GM18520 (cell line): ENCODE measurements at regions not wholly inside any gene's neighbourhood (a gene's known extent, or its start where the extent isn't known, plus 50 kb on each side); places are given as distances from the start of the nearest gene placed in this dataset.

Source experiments
- ATAC-seq: cut with Tn5 transposase; IDR thresholded peaks from one replicate; pipeline ENCODE4 v1.9.1; 2021; ENCODE audit not compliant: unreplicated experiment

DNA sequence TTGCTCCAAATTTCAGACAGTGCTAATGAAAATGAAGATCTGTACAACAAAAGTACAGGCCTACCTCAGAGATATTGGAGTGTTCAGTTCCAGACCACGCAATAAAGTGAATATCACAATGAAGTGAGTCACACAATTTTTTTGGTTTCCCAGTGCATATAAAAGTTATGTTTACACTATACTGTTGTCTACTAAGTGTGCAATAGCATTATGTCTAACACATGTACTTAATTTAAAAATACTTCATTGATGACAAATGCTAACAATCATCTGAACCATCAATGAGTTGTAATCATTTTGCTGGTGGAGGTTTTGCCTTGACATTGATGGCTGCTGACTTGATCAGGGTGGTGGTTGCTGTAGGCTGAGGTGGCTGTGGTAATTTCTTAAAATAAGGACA, 60.6 kb upstream of the E2F8 start:
- ATAC-seq: no peak

DNA sequence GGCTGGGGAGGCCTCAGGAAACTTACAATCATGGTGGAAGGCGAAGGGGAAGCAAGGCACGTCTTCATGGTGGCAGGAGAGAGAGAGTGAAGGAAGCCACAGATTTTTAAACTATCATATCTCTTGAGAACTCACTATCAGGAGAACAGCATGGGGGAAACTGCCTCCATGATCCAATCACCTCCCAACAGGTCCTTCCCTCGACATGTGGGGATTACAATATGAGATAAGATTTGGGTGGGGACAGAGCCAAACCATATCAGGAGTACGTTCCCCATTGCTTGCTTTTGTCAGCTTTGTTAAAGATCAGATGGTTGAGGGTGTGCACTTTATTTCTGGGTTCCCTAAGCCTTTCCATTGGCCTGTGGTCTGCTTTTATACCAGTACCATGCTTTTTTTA, 53.7 kb upstream of the E2F8 start:
- ATAC-seq: no peak

DNA sequence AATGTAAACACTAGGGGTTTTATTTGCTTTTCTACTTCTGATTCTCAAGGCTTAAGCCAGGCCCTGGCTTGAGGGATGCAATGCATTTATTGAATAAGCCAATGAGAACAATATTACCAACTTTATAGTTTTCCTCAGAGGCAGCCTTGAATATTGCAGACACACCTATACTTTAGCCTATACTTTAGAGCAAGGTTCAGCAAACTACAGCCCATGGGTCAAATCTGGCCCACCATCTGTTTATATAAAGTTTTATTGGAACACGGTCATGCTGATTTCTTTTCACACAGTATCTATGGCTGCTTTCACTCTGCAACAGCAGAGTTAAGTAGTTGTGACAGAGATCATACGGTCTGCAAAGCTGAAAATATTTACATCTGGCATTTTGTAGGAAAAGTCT, 50.3 kb upstream of the E2F8 start:
- ATAC-seq: no peak
